ENCODE measurements at regions not wholly inside any gene's neighbourhood (a gene's known extent, or its start where the extent isn't known, plus 50 kb on each side); places are given as distances from the start of the nearest gene placed in this dataset.

GRCh38 chr10:4483811-4484210 is 342.2 kb upstream of the AKR1E2 start:
- TF ChIP-seq, protein P1, sequence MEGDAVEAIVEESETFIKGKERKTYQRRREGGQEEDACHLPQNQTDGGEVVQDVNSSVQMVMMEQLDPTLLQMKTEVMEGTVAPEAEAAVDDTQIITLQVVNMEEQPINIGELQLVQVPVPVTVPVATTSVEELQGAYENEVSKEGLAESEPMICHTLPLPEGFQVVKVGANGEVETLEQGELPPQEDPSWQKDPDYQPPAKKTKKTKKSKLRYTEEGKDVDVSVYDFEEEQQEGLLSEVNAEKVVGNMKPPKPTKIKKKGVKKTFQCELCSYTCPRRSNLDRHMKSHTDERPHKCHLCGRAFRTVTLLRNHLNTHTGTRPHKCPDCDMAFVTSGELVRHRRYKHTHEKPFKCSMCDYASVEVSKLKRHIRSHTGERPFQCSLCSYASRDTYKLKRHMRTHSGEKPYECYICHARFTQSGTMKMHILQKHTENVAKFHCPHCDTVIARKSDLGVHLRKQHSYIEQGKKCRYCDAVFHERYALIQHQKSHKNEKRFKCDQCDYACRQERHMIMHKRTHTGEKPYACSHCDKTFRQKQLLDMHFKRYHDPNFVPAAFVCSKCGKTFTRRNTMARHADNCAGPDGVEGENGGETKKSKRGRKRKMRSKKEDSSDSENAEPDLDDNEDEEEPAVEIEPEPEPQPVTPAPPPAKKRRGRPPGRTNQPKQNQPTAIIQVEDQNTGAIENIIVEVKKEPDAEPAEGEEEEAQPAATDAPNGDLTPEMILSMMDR (conservative IDR thresholded peaks at IDR 0.05; ENCODE audit: low read depth, low read length), result no peak
- DNase-seq (ENCODE audit: low read depth), result no peak
- no peak overlapping the region for H3K4me3 ChIP-seq (ENCODE audit: low read depth, low read length)

- TF ChIP-seq, protein P1 (conservative IDR thresholded peaks at IDR 0.05; ENCODE audit: low read depth, low read length), result no peak
- no peak for DNase-seq (ENCODE audit: low read depth)
- H3K4me3 ChIP-seq (ENCODE audit: low read depth, low read length), result no peak overlapping the region
These were observed 343.3 kb upstream of the AKR1E2 start for GRCh38 chr10:4482659-4483058.

DNA sequence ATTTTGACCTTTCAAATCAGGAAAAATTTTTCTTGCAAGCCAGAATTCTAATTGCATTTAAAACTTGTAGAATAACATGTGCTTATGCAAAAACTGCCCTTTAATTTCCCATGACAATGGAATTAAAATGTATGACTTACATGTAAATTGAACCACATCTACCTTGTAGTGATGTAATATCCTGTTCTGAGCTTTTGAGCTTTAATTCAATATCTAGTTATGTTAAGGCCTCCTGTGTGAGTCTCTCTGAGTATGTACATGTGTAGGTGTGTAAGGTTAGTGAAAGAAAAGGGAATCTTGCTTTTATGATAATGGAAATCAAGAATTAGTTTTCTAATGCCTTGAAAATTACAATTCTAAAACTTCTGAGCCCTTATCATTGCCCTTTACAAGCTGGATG is 344.8 kb upstream of the AKR1E2 start:
- DNase-seq (ENCODE audit: low read depth), result no peak
- no peak overlapping the region for H3K4me3 ChIP-seq (ENCODE audit: low read depth, low read length)
- TF ChIP-seq, protein P1 (conservative IDR thresholded peaks at IDR 0.05; ENCODE audit: low read depth, low read length), result no peak

DNA sequence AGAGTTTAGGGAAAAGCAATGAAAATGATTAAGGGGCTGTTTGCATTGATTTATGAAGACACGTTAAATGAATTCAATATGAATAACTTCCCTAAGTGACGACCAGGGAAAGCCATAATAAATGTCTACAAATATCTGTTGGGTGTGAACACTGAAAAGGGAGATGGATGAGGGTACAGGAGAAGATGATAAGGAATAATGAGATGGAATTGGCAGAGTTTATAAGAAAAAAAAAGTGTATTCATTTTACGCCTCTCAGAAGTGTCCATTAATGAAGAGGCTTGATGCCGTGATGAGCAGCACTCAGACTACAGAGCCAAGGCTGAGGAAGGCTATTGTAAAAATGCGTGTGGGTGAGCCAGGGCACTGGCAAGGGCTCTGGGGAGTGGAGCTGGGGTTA is 346.7 kb upstream of the AKR1E2 start:
- TF ChIP-seq, protein P1 (conservative IDR thresholded peaks at IDR 0.05; ENCODE audit: low read depth, low read length), result no peak
- no peak overlapping the region for H3K4me3 ChIP-seq (ENCODE audit: low read depth, low read length)
- DNase-seq (ENCODE audit: low read depth), result no peak

- DNase-seq (ENCODE audit: low read depth), result no peak
- TF ChIP-seq, protein P1 (conservative IDR thresholded peaks at IDR 0.05; ENCODE audit: low read depth, low read length), result no peak
- no peak overlapping the region for H3K4me3 ChIP-seq (ENCODE audit: low read depth, low read length)
These were observed 348.3 kb upstream of the AKR1E2 start for GRCh38 chr10:4477664-4478063.

- no peak overlapping the region for H3K4me3 ChIP-seq (ENCODE audit: low read depth, low read length)
- TF ChIP-seq, protein P1 (conservative IDR thresholded peaks at IDR 0.05; ENCODE audit: low read depth, low read length), result no peak
- peak; percentile 8 for DNase-seq (ENCODE audit: low read depth)
These were observed 350.0 kb upstream of the AKR1E2 start for GRCh38 chr10:4475827-4476490.

DNA sequence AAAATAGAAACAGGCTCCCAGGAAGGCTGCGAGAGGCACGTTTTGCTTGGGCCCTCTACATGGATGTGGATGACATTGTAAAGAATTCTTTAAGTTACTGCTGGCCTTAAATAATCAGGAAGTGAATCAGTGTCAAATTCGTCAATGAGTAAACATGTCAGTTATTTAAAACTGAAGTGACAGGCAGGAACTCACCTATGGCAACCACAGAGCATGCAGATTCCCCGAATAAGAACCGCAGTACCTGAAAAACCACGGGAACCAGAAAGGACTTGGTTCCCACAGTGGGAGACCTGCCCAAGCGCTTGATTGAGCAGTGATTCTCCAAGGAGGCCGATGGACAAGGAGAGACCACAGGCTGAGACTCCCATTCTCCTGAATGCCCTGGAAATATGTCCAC is 351.2 kb upstream of the AKR1E2 start:
- DNase-seq (ENCODE audit: low read depth), result peak; percentile 5

More for the DNA sequence above, 351.2 kb upstream of the AKR1E2 start:
- TF ChIP-seq, protein P1 (conservative IDR thresholded peaks at IDR 0.05; ENCODE audit: low read depth, low read length), result no peak
- no peak overlapping the region for H3K4me3 ChIP-seq (ENCODE audit: low read depth, low read length)
